ENCODE measurements at regions not wholly inside any gene's neighbourhood (a gene's known extent, or its start where the extent isn't known, plus 50 kb on each side); places are given as distances from the start of the nearest gene placed in this dataset.

DNA sequence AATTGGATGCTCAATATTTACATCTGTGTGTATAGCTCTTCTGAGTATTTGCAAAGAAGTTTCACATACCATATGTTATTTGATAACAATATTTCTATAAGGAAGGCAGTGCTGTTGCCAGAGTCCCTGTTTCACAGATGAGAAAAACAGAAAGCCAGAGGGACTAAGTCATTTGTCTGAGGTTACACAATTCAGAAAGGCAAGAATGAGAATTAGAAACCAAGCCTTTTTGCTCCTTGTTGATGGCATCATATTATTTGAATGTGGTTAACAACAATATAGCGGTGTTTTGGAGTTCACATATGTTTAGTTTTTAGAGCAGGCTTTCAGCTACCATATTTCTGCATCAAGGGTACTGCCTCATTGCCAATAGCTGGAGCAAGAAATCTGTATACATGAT, 110.9 kb upstream of the PRLR start:
- no peak for TF ChIP-seq EP300 (IDR thresholded peaks at IDR 0.05)
- TF ChIP-seq, protein P1, sequence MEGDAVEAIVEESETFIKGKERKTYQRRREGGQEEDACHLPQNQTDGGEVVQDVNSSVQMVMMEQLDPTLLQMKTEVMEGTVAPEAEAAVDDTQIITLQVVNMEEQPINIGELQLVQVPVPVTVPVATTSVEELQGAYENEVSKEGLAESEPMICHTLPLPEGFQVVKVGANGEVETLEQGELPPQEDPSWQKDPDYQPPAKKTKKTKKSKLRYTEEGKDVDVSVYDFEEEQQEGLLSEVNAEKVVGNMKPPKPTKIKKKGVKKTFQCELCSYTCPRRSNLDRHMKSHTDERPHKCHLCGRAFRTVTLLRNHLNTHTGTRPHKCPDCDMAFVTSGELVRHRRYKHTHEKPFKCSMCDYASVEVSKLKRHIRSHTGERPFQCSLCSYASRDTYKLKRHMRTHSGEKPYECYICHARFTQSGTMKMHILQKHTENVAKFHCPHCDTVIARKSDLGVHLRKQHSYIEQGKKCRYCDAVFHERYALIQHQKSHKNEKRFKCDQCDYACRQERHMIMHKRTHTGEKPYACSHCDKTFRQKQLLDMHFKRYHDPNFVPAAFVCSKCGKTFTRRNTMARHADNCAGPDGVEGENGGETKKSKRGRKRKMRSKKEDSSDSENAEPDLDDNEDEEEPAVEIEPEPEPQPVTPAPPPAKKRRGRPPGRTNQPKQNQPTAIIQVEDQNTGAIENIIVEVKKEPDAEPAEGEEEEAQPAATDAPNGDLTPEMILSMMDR (IDR thresholded peaks at IDR 0.05): no peak

Data from tibial nerve (tissue), 4 donors.